CD14-positive monocyte (primary cell): ENCODE measurements at regions not wholly inside any gene's neighbourhood (a gene's known extent, or its start where the extent isn't known, plus 50 kb on each side); places are given as distances from the start of the nearest gene placed in this dataset.
"Not testable (repeated sequence)": the region's sequence is repeated elsewhere in the genome, so short reads cannot be mapped to it uniquely, and the experiment has no call there.

ENCODE experiments used
- DNase-seq, 3 donors: peaks; one replicate each; pipeline ENCODE4 v3.0.0-alpha.2; 2011 to 2022
- H2AFZ ChIP-seq: 2 replicates; pipeline ENCODE4 v1.6.0; 2012; ENCODE audit warnings: mild to moderate bottlenecking, low read depth, low read length, inconsistent platforms; ENCODE audit not compliant: insufficient read depth, poor library complexity, severe bottlenecking
- H3K27ac ChIP-seq, 2 donors: 1 replicate in 1 of 2; 2 replicates in 1 of 2; pipeline ENCODE4 v1.5.1; 2012 to 2013; ENCODE audit warnings: low read length in 2 of 2, control low read depth in 1 of 2, inconsistent platforms in 1 of 2, low read depth in 1 of 2, mild to moderate bottlenecking in 1 of 2
- H3K27me3 ChIP-seq, 2 donors: one replicate each; pipeline versions ENCODE4 v1.6.0 to v1.6.1; 2011 to 2013; ENCODE audit warnings: low read length in 2 of 2; ENCODE audit not compliant: control insufficient read depth in 2 of 2, insufficient read depth in 2 of 2
- H3K36me3 ChIP-seq, 2 donors: replicated peaks in 1 of 2; 1 replicate in 1 of 2; 2 replicates in 1 of 2; pipeline versions ENCODE4 v1.5.1 to v1.6.1; 2012 to 2013; ENCODE audit warnings: low read length in 2 of 2, control low read depth in 1 of 2, inconsistent platforms in 1 of 2, mild to moderate bottlenecking in 1 of 2; ENCODE audit not compliant: insufficient read depth in 2 of 2, control insufficient read depth in 1 of 2
- H3K4me1 ChIP-seq, 2 donors: 1 replicate in 1 of 2; 2 replicates in 1 of 2; pipeline versions ENCODE4 v1.5.1 to v1.6.1; 2012 to 2013; ENCODE audit warnings: low read length in 2 of 2, control low read depth in 1 of 2, inconsistent platforms in 1 of 2, mild to moderate bottlenecking in 1 of 2, moderate library complexity in 1 of 2; ENCODE audit not compliant: insufficient read depth in 2 of 2, control insufficient read depth in 1 of 2
- H3K4me2 ChIP-seq: replicated peaks from 2 replicates; pipeline ENCODE3; 2012; ENCODE audit warnings: low read length, moderate library complexity, mild to moderate bottlenecking; ENCODE audit not compliant: poor library complexity, severe bottlenecking; ENCODE audit errors: extremely low read depth
- H3K4me3 ChIP-seq, 3 experiments: fragments of 200-600 bp in 1 of 3; sonication (generic) in 1 of 3; replicated peaks in 1 of 3; 1 replicate in 2 of 3; 2 replicates in 1 of 3; pipeline ENCODE4 v1.5.1; 2011 to 2013; ENCODE audit warnings: low read length in 3 of 3, mild to moderate bottlenecking in 3 of 3, control low read depth in 2 of 3, low read depth in 2 of 3, inconsistent platforms in 1 of 3, moderate library complexity in 1 of 3
- H3K79me2 ChIP-seq: 2 replicates; pipeline ENCODE4 v1.6.0; 2012; ENCODE audit warnings: mild to moderate bottlenecking, control low read depth, inconsistent platforms, low read length, moderate library complexity; ENCODE audit not compliant: insufficient read depth
- H3K9ac ChIP-seq: 2 replicates; pipeline ENCODE4 v1.6.0; 2017; ENCODE audit warnings: low read length, mild to moderate bottlenecking; ENCODE audit not compliant: insufficient read depth, poor library complexity, severe bottlenecking
- H3K9me3 ChIP-seq, 2 donors: replicated peaks in 1 of 2; 1 replicate in 1 of 2; 2 replicates in 1 of 2; pipeline versions ENCODE4 v1.5.1 to v1.6.1; 2012 to 2013; ENCODE audit warnings: low read length in 2 of 2, control low read depth in 1 of 2; ENCODE audit not compliant: control insufficient read depth in 1 of 2, insufficient read depth in 1 of 2
- H4K20me1 ChIP-seq: 2 replicates; pipeline ENCODE4 v1.6.0; 2012; ENCODE audit warnings: mild to moderate bottlenecking, low read length, control low read depth, moderate library complexity; ENCODE audit not compliant: insufficient read depth
- H3K27ac Mint-ChIP-seq, 7 donors: one replicate each; pipeline ENCODE4 v1.8.0; 2020; ENCODE audit warnings: mild to moderate bottlenecking in 7 of 7, mixed read lengths in 7 of 7, moderate library complexity in 6 of 7, inconsistent platforms in 2 of 7
- H3K27me3 Mint-ChIP-seq, 3 donors: one replicate each; pipeline ENCODE4 v1.8.0; 2021 to 2022; ENCODE audit warnings: low read depth in 3 of 3, mild to moderate bottlenecking in 3 of 3, mixed read lengths in 3 of 3, moderate library complexity in 3 of 3, inconsistent platforms in 1 of 3
- H3K36me3 Mint-ChIP-seq, 2 donors: one replicate each; pipeline ENCODE4 v1.8.0; 2020; ENCODE audit warnings: mixed read lengths in 2 of 2, inconsistent platforms in 1 of 2, mild to moderate bottlenecking in 1 of 2
- H3K4me1 Mint-ChIP-seq: one replicate; pipeline ENCODE4 v1.8.0; 2020; ENCODE audit warnings: mild to moderate bottlenecking, mixed read lengths
- H3K4me3 Mint-ChIP-seq, 2 donors: one replicate each; pipeline ENCODE4 v1.8.0; 2020; ENCODE audit warnings: mild to moderate bottlenecking in 2 of 2, mixed read lengths in 2 of 2, moderate library complexity in 1 of 2
- H3K9me3 Mint-ChIP-seq, 7 donors: one replicate each; pipeline ENCODE4 v1.8.0; 2020 to 2022; ENCODE audit warnings: mixed read lengths in 7 of 7, mild to moderate bottlenecking in 6 of 7, moderate library complexity in 6 of 7, inconsistent platforms in 2 of 7
- WGBS: methylation state at CpG from one replicate; pipeline ENCODE4 v1.1.5; 2013; ENCODE audit warnings: missing lambda C conversion rate; ENCODE audit not compliant: insufficient coverage; 5-methylcytosine and 5-hydroxymethylcytosine counted together
- intact Hi-C, 2 donors: fragments of 100-400 bp; cut with micrococcal nuclease; formaldehyde crosslinking; loops; one replicate each; pipeline versions ENCODE4 v1.15.0 to v1.15.1; 2023

DNA sequence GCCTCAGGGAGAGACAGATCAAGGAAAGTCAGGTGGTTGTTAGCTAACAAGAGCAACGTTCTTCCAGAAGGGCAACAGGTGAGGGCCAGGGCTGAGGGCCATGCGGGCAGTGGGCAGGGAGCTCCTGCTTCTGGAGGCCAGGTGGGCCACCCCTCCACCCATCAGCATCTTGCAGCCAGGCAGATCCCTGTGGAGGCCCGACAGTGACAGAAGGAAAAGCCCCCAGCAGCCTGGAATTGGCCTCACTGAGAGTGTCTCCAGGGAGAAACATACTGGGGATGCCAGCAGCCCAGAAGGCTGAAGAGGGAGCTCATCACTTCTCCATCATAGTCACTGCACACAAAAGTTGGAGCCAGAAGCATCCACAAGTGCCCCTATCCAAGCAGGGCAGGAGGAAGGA lies 300.1 kb downstream of the BCL2L11 start:
- H3K9ac ChIP-seq, DNase-seq, H2AFZ ChIP-seq, H3K27ac Mint-ChIP-seq, H3K27me3 Mint-ChIP-seq, H3K9me3 ChIP-seq, H3K9me3 Mint-ChIP-seq, H3K27me3 ChIP-seq, H3K27ac ChIP-seq, H3K36me3 Mint-ChIP-seq, H3K4me2 ChIP-seq, H3K79me2 ChIP-seq, H4K20me1 ChIP-seq, intact Hi-C loops, H3K4me3 ChIP-seq, H3K36me3 ChIP-seq, H3K4me3 Mint-ChIP-seq: not testable (repeated sequence)
- peaks cover 20% of the 10 kb centered on the region for H3K4me1 Mint-ChIP-seq
- WGBS = 100% methylated on average over 1 of the region's 3 CpGs
- peaks cover 12 to 18% of the 10 kb centered on the region in 2 donors for H3K4me1 ChIP-seq

DNA sequence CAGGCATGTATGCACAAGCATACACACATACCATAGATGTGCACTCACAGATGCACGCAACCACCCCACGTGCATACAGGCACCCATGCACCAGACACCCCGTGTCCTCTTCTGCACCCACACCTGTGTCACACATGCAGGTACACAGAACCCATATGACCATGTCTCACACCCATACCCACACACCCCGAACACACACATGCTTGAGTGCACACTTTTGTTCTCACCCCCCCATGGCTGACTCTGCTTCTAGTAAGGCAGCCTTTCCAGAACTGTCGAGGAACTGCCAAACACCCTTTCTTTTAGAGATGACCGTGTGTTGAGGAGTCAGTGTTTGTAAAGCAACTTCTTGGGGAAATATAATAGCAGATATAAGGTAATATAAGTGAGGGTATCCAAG lies 301.2 kb downstream of the BCL2L11 start:
- H3K9ac ChIP-seq, H3K9me3 Mint-ChIP-seq, H3K4me3 Mint-ChIP-seq, intact Hi-C loops, H3K4me3 ChIP-seq, H3K4me2 ChIP-seq, H3K27me3 ChIP-seq, H3K36me3 Mint-ChIP-seq, H3K27ac Mint-ChIP-seq, H4K20me1 ChIP-seq, H2AFZ ChIP-seq, H3K27me3 Mint-ChIP-seq, DNase-seq, H3K79me2 ChIP-seq, H3K36me3 ChIP-seq, H3K9me3 ChIP-seq, H3K4me1 ChIP-seq, H3K27ac ChIP-seq: not testable (repeated sequence)
- H3K4me1 Mint-ChIP-seq = peaks cover 13% of the 10 kb centered on the region
- WGBS = 94% methylated on average over 2 of the region's 6 CpGs

DNA sequence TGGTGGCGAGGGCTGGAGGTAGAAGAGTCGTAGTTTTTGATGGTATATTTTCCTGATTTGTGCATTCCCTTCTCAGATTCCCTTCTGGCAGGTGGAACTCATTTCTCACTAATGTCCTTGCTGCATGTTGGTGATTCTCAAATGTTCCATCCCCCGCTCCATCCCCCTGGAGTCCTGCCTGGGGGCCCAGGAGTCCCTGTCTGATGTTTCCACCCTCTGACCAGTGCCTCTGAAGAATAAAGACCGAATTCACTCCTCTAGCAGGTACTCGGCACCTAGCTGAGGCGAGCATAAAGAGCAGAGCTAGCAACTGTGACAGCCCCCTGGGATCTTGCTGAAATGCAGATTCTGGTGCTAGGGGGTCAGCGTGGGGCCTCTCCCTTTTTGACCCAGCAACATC lies 301.8 kb downstream of the BCL2L11 start:
- 79% methylated on average over 3 of the region's 7 CpGs for WGBS
- H3K4me2 ChIP-seq, H3K27ac ChIP-seq, H3K36me3 ChIP-seq, H3K79me2 ChIP-seq, H3K4me1 Mint-ChIP-seq, DNase-seq, H3K9ac ChIP-seq, H3K4me3 Mint-ChIP-seq, intact Hi-C loops, H4K20me1 ChIP-seq, H3K9me3 ChIP-seq, H3K27me3 Mint-ChIP-seq, H3K9me3 Mint-ChIP-seq, H3K27me3 ChIP-seq, H2AFZ ChIP-seq, H3K4me3 ChIP-seq, H3K4me1 ChIP-seq: not testable (repeated sequence)
- peaks cover 6 to 10% of the 10 kb centered on the region in 2 donors for H3K36me3 Mint-ChIP-seq
- peak overlapping the region in 1 of 7 donors; percentile 60 for H3K27ac Mint-ChIP-seq

DNA sequence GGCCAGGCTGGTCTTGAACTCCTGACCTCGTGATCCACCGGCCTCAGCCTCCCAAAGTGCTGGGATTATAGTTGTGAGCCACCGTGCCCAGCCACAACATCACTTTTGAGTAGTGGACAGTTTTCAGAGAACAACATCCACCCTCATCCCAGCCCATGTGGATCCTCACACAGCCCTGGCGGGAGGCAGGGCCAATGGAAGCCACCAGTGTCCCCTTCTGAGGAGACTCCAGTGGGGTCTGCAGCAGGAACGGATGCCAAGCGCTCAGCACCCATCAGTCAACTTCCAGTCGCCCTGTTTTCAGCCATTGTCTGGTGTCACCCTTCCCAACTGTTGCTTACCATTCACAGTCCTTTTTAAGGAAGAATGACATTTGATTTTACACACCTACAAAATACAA lies 302.5 kb downstream of the BCL2L11 start:
- intact Hi-C loops, H3K9ac ChIP-seq, H3K36me3 ChIP-seq, H2AFZ ChIP-seq, DNase-seq, H3K27me3 ChIP-seq, H3K4me3 Mint-ChIP-seq, H3K27ac Mint-ChIP-seq, H3K79me2 ChIP-seq, H3K4me1 Mint-ChIP-seq, H3K9me3 Mint-ChIP-seq, H3K4me3 ChIP-seq, H3K4me2 ChIP-seq, H3K27ac ChIP-seq, H3K4me1 ChIP-seq, H3K27me3 Mint-ChIP-seq, H3K9me3 ChIP-seq, H4K20me1 ChIP-seq: not testable (repeated sequence)
- WGBS = 100% methylated on average over 1 of the region's 7 CpGs
- H3K36me3 Mint-ChIP-seq = peaks cover 6 to 11% of the 10 kb centered on the region in 2 donors
